ENCODE measurements at regions not wholly inside any gene's neighbourhood (a gene's known extent, or its start where the extent isn't known, plus 50 kb on each side); places are given as distances from the start of the nearest gene placed in this dataset.

GRCh38 chr10:128578766-128579165 is 452.5 kb upstream of the MKI67 start:
- intact Hi-C loops (cut with micrococcal nuclease), result loop anchor here (2.0 to 10.0 kb wide), 2 partner anchors 20 to 156 kb away; no protein-coding TSS in a partner anchor

GRCh38 chr10:128579280-128579865 is 453.1 kb upstream of the MKI67 start:
- POLR2A ChIA-PET, result no interaction called here
- no TSS peak for BruUV-seq (replicated peaks)
- peak; percentile 26; the same call in 1 of the 2 replicates for TF ChIP-seq DPF2 (IDR thresholded peaks at IDR 0.05)
- TF ChIP-seq MEIS2 (IDR thresholded peaks at IDR 0.05; ENCODE audit: partially characterized antibody), result peak; percentile 75
- TF ChIP-seq, protein P1, sequence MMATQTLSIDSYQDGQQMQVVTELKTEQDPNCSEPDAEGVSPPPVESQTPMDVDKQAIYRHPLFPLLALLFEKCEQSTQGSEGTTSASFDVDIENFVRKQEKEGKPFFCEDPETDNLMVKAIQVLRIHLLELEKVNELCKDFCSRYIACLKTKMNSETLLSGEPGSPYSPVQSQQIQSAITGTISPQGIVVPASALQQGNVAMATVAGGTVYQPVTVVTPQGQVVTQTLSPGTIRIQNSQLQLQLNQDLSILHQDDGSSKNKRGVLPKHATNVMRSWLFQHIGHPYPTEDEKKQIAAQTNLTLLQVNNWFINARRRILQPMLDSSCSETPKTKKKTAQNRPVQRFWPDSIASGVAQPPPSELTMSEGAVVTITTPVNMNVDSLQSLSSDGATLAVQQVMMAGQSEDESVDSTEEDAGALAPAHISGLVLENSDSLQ (IDR thresholded peaks at IDR 0.05), result peak; percentile 40; the same call in 1 of the 2 replicates
- TF ChIP-seq SOX6 (IDR thresholded peaks at IDR 0.05), result peak; percentile 67; the same call in 1 of the 2 replicates
- no peak for TF ChIP-seq SPI1 (IDR thresholded peaks at IDR 0.05; ENCODE audit: borderline replicate concordance, low read depth, low read length)
- peak; percentile 16 for TF ChIP-seq DACH1 (IDR thresholded peaks at IDR 0.05; ENCODE audit: partially characterized antibody)
- TF ChIP-seq PBX2 (CRISPR knock-in tag; IDR thresholded peaks at IDR 0.05; ENCODE audit: low read depth), result no peak
- TF ChIP-seq PBX2 (tag; conservative IDR thresholded peaks at IDR 0.05; ENCODE audit: low read depth), result peak; percentile 37

More at GRCh38 chr10:128578766-128579165, 452.5 kb upstream of the MKI67 start:
- Histone ChIP-seq H3K9ac (ENCODE audit: insufficient read depth in 1 of 2, low read depth in 2 of 2, low read length in 2 of 2) (no peak overlapping the region), H3K36me3 (ENCODE audit: control insufficient read depth, insufficient read depth, low read length) (no peaks in the 10 kb centered on the region), H3K4me1 (replicated peaks in 1 of 2; ENCODE audit: control insufficient read depth in 2 of 2, insufficient read depth in 2 of 2, low read length in 2 of 2) (peaks cover 4 to 28% of the 10 kb centered on the region in 2 experiments; a peak in 4 of 5 replicates), H3K4me3 (no peak overlapping the region), H3K79me2 (ENCODE audit: control insufficient read depth, insufficient read depth, low read length) (no peaks in the 10 kb centered on the region), H3K27me3 (ENCODE audit: control insufficient read depth in 2 of 2, insufficient read depth in 2 of 2, low read length in 2 of 2) (no peaks in the 10 kb centered on the region), H3K9me1 (ENCODE audit: control insufficient read depth, insufficient read depth, low read length) (no peaks in the 10 kb centered on the region), H3K4me2 (ENCODE audit: insufficient read depth, low read length) (no peak overlapping the region), H3K9me3 (replicated peaks; ENCODE audit: control insufficient read depth, insufficient read depth, low read depth, low read length) (no peaks in the 10 kb centered on the region), H4K20me1 (replicated peaks; ENCODE audit: control insufficient read depth, insufficient read depth, low read length) (no peaks in the 10 kb centered on the region), H3K27ac (ENCODE audit: extremely low read depth, low read depth, low read length) (no peak overlapping the region), H2AFZ (ENCODE audit: low read depth, low read length) (peak overlapping the region; percentile 82)
- ChIA-PET POLR2A (no interaction called here), CTCF (ENCODE audit: low intra/inter-chr PET ratio) (no interaction called here)
- ATAC-seq, result no peak
- WGBS (ENCODE audit: insufficient coverage, low coverage, missing lambda C conversion rate), result 96% methylated on average over 3 of the region's 5 CpGs
- in situ Hi-C loops (cut with MboI), result loop anchor here (25.0 kb wide), 1 partner anchor 1534 kb away; the partner anchor contains the start of gene C10orf143
- FAIRE-seq, result no peak
- TF ChIP-seq, protein P2, sequence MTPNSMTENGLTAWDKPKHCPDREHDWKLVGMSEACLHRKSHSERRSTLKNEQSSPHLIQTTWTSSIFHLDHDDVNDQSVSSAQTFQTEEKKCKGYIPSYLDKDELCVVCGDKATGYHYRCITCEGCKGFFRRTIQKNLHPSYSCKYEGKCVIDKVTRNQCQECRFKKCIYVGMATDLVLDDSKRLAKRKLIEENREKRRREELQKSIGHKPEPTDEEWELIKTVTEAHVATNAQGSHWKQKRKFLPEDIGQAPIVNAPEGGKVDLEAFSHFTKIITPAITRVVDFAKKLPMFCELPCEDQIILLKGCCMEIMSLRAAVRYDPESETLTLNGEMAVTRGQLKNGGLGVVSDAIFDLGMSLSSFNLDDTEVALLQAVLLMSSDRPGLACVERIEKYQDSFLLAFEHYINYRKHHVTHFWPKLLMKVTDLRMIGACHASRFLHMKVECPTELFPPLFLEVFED (CRISPR knock-in tag; conservative IDR thresholded peaks at IDR 0.05), result no peak
- no peak for TF ChIP-seq SRSF7 (optimal IDR thresholded peaks at IDR 0.05; ENCODE audit: low read depth, low read length)
- TF ChIP-seq HNRNPK (IDR thresholded peaks at IDR 0.05; ENCODE audit: low read depth, low read length, poor library complexity, severe bottlenecking), result no peak
- no peak for TF ChIP-seq PHB2 (IDR thresholded peaks at IDR 0.05; ENCODE audit: low read depth)
- no TSS peak for BruUV-seq (replicated peaks)
- no peak for DNase-seq (ENCODE audit: extremely low read depth in 1 of 4, low spot score in 3 of 4)

More at GRCh38 chr10:128579280-128579865, 453.1 kb upstream of the MKI67 start:
- Histone ChIP-seq H3K27me3 (ENCODE audit: control insufficient read depth in 2 of 2, insufficient read depth in 2 of 2, low read length in 2 of 2) (no peaks in the 10 kb centered on the region), H3K4me2 (ENCODE audit: insufficient read depth, low read length) (peak overlapping the region; percentile 38; the same call in 1 of the 2 replicates), H3K9me1 (ENCODE audit: control insufficient read depth, insufficient read depth, low read length) (no peaks in the 10 kb centered on the region), H2AFZ (ENCODE audit: low read depth, low read length) (peak overlapping the region; percentile 82), H4K20me1 (replicated peaks; ENCODE audit: control insufficient read depth, insufficient read depth, low read length) (no peaks in the 10 kb centered on the region), H3K9ac (ENCODE audit: insufficient read depth in 1 of 2, low read depth in 2 of 2, low read length in 2 of 2) (no peak overlapping the region), H3K4me3 (no peak overlapping the region), H3K36me3 (ENCODE audit: control insufficient read depth, insufficient read depth, low read length) (no peaks in the 10 kb centered on the region), H3K4me1 (replicated peaks in 1 of 2; ENCODE audit: control insufficient read depth in 2 of 2, insufficient read depth in 2 of 2, low read length in 2 of 2) (peaks cover 4 to 28% of the 10 kb centered on the region in 2 experiments; a peak in 4 of 5 replicates), H3K79me2 (ENCODE audit: control insufficient read depth, insufficient read depth, low read length) (no peaks in the 10 kb centered on the region), H3K27ac (ENCODE audit: extremely low read depth, low read depth, low read length) (no peak overlapping the region), H3K9me3 (replicated peaks; ENCODE audit: control insufficient read depth, insufficient read depth, low read depth, low read length) (no peaks in the 10 kb centered on the region)
- intact Hi-C loops (cut with micrococcal nuclease), result loop anchor here (2.0 to 10.0 kb wide), 2 partner anchors 19 to 155 kb away; no protein-coding TSS in a partner anchor
- CTCF ChIA-PET (ENCODE audit: low intra/inter-chr PET ratio), result no interaction called here
- peak in 2 of 4 experiments; percentile 31 to 56 for DNase-seq (ENCODE audit: extremely low read depth in 1 of 4, low spot score in 3 of 4)
- 16% methylated on average over 8 of the region's 8 CpGs for WGBS (ENCODE audit: insufficient coverage, low coverage, missing lambda C conversion rate)
- peak; percentile 56 for FAIRE-seq
- ATAC-seq, result peak; percentile 78
- in situ Hi-C loops (cut with MboI), result loop anchor here (25.0 kb wide), 1 partner anchor 1533 kb away; the partner anchor contains the start of gene C10orf143

Measured in K562 (cell line).